Eye (tissue), 1 donor: ENCODE measurements at regions not wholly inside any gene's neighbourhood (a gene's known extent, or its start where the extent isn't known, plus 50 kb on each side); places are given as distances from the start of the nearest gene placed in this dataset.

Experiments used
- DNase-seq: peaks from one replicate; pipeline ENCODE4 v3.0.0-alpha.2; 2015

GRCh38 chr9:82234160-82234943, 245.8 kb downstream of the SPATA31D1 start:
- DNase-seq: no peak

- no peak for DNase-seq
Measured at GRCh38 chr9:82242285-82242963, 253.9 kb downstream of the SPATA31D1 start.

- DNase-seq: no peak
Measured at GRCh38 chr9:82247318-82247717, 258.7 kb downstream of the SPATA31D1 start.

GRCh38 chr9:82252116-82252515, 263.5 kb downstream of the SPATA31D1 start:
- DNase-seq: no peak

GRCh38 chr9:82254646-82255367, 266.2 kb downstream of the SPATA31D1 start:
- no peak for DNase-seq

- peak; percentile 57 for DNase-seq
Measured at GRCh38 chr9:82255481-82256176, 267.1 kb downstream of the SPATA31D1 start.

GRCh38 chr9:82260691-82261090, 272.1 kb downstream of the SPATA31D1 start:
- no peak for DNase-seq

- DNase-seq: no peak
Measured at GRCh38 chr9:82263619-82264018, 275.0 kb downstream of the SPATA31D1 start.

- DNase-seq: peak; percentile 1
Measured at GRCh38 chr9:82271106-82271561, 282.6 kb downstream of the SPATA31D1 start.

GRCh38 chr9:82273121-82273520, 284.5 kb downstream of the SPATA31D1 start:
- no peak for DNase-seq

GRCh38 chr9:82275258-82275927, 286.8 kb downstream of the SPATA31D1 start:
- DNase-seq: no peak

- DNase-seq: no peak
Measured at GRCh38 chr9:82281066-82281465, 292.5 kb downstream of the SPATA31D1 start.

GRCh38 chr9:82284758-82285157, 296.2 kb downstream of the SPATA31D1 start:
- DNase-seq: no peak

- DNase-seq: no peak
Measured at GRCh38 chr9:82295181-82295580, 306.6 kb downstream of the SPATA31D1 start.

GRCh38 chr9:82299870-82300269, 311.3 kb downstream of the SPATA31D1 start:
- no peak for DNase-seq

- DNase-seq: no peak
Measured at GRCh38 chr9:82302968-82303655, 314.5 kb downstream of the SPATA31D1 start.

- DNase-seq: no peak
Measured at GRCh38 chr9:82308836-82309235, 320.3 kb downstream of the SPATA31D1 start.

- DNase-seq: no peak
Measured at GRCh38 chr9:82313697-82314096, 325.1 kb downstream of the SPATA31D1 start.

- no peak for DNase-seq
Measured at GRCh38 chr9:82320566-82320965, 332.0 kb downstream of the SPATA31D1 start.

GRCh38 chr9:82325907-82326306, 337.3 kb downstream of the SPATA31D1 start:
- no peak for DNase-seq

- no peak for DNase-seq
Measured at GRCh38 chr9:82327641-82328040, 339.1 kb downstream of the SPATA31D1 start.

- DNase-seq: no peak
Measured at GRCh38 chr9:82331079-82331478, 342.5 kb downstream of the SPATA31D1 start.
